H4 (cell line): ENCODE measurements at regions not wholly inside any gene's neighbourhood (a gene's known extent, or its start where the extent isn't known, plus 50 kb on each side); places are given as distances from the start of the nearest gene placed in this dataset.

ENCODE experiments used
- DNase-seq: peaks from one replicate; pipeline ENCODE4 v3.0.0-alpha.2; 2015; ENCODE audit warnings: low spot score

DNA sequence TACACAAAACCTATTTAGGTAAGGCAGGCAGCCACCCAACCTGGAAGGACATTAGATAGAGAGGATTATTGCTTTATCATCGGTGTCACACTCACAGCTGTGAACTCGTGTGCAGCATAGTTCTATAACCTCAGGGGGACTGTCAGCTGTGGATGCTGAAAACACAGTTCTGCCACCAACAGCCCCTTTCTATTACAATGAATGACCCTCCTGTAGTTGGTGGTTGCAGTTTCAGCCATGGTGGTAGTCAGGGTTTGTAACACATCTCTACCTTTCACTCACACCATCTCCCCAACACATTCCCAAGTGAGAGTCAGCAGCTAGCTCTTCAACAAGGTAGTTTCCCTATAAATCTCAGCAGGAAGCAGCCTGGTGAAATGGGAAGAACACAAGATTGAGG lies 136.8 kb downstream of the ZC3H11B start:
- no peak for DNase-seq

DNA sequence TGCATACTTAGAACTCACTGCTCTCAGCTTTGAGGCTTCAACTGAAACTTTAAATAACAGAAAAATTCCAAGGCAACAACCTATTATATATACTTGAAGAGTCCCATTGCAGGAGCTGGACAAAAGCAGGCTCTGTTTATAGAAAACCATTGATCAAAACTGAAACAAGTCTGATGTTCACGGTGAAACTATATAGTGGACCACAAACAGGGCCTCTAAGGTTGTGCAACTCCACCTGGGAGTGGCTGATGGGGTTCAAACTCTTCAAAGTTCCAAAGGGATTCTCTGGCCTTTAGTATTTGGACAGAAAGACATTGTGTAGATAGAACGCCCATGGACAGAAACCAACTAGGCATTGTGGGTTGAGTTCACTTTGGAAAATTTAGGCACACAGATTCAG lies 140.3 kb downstream of the ZC3H11B start:
- no peak for DNase-seq

DNA sequence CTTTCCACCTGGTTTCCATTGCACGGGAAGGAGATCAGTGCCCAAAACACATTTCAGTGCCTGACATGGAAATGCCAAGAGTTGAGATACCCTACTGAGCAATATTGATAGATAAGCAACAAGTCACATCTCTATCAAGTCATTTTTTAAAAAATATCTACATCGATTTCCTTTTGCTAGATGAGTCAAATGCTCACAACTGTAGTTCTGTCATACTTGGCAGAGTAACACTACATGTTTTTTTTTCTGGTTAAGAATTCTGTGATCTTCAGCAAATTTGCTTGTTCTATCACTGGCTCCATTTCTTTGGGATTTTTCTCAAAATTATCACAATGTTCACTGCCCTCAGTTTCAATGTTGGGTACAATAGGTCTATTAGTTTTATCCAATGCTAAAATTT lies 145.4 kb downstream of the ZC3H11B start:
- DNase-seq: no peak

DNA sequence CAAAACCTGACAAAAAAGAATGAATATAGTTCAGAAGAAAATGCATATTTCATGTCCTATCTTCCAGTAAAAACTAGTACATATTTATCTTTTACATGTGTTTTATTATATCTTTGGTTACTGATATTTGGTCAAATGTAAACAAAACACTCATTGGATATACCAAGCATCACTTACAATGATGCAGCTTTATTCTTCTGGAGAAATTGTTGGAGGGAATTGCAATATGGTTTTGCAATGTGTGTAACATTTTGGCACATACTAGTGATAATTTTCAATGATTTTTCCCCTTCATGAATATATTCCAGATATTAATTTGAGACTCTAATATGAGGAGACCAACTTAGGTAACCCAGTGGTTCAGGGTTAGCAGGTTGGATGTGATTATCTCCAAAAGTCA lies 146.1 kb downstream of the ZC3H11B start:
- DNase-seq: no peak

DNA sequence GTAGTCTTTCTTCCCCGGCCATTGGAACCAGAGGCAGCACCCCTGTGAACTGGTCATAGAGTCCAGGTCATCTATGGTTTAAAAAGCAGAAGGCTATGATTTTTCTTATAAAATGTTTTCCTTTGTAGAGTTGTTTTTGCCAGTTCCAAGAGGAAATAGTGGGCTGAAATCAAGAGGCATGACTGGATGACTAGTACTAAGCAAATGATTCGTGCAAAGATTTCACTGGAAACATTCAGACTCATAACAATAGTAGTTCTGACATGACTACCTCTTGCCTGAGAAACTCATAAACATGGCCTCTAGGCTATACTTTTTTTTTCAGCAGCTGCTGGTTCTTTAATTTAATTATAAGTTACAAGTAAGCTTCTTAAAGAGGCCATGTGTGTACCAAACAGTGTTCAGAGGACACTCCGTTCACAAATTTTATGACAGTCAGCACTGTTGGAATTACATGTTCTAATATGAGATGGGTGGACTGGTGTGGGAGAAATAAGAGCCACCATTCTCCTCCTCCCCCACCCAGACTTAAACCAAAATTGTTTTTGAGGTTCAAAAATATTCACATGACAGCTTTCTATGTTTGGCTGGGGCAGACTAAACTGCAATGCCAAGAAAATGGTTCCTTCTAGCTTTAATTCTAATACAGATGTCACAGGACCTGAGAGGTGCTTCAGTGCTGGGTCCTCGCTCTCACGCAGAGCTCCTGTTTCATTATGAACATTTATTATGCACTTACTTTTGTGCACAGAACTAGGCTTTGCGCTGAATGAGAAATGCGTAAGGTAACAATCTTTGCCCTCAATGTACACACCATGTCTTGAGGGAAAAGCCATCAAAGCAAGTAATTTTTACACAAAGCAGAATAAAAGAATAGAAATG lies 147.5 kb downstream of the ZC3H11B start:
- DNase-seq: no peak

DNA sequence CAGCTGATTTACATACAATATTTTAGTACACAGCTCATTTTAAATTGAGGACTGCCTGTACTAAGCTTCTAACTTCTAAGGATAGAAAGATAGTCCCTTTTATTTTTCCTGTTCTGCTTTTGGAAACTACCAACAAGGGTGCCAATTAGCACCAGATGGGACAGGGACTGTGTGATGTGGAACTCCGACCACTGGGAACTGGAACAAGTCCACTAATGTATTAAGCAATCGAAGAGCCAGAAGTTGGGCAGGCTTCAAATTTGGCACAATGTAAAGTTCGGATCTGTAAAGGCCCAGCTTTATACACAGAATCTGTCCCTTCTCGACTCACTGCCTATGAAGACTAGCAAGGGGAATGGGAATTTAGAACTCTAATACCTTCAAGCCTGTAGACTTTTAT lies 149.3 kb downstream of the ZC3H11B start:
- no peak for DNase-seq

DNA sequence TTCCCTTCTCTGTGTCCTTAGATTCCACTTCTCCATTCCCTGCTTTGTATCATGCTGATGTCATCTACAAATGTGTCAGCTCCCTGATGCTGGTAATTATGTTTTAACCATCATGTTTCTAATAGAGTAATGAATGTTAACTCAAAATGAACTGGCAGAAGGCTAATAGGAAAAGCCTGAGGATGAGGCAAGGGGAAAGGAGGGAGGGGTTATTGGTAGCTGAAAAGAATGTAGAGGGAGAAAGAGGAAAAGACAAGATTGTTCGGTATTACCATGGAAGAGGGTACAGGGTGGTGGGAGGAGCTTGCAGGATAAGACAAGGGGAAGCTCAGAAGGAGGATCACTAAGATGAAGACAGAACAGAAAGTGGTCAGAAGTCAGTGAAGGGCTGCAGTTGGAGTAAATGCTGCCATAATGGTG lies 150.9 kb downstream of the ZC3H11B start:
- no peak for DNase-seq

DNA sequence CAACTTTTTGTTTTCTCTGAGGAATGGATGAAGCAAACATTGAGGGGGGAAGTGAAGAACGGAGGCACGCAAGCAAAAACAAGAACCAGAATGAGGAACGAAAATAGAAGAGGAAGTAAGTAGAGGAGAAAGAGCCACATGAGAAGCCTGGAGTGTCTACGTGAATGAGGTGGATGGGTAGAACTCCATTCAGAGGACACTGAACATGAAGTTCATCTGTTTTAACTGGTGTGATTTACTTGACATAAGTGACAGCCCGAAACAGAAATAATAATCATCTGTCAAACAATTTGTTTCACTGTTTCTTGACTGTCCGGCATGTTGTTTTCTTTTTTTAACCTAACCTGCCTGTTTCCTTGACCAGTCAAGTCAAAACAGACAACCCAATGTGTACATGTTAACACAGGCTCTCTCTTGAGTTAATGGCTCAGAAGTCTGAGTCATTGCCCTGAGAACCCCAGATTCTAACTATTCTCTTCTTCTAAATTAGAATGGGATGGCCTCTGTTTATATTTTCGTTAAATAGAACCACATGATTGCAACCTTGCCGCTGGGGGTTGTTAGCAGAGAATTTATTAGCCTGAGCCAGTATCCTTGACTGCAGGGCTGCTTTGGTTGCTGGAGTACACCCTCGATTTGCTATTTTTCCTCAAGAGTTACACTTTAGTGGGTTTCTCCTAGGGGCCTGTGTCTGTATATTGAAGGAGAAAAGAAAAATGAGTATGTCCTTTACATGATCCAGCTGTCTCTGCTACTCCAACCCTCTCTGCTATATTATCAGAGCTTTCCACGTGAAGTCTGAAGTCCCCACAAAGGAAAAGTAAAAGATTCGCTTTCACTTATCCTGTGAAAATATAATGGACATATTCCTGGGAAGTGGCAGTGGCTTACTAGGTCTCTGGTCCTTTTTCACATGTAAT lies 151.7 kb downstream of the ZC3H11B start:
- DNase-seq: no peak

DNA sequence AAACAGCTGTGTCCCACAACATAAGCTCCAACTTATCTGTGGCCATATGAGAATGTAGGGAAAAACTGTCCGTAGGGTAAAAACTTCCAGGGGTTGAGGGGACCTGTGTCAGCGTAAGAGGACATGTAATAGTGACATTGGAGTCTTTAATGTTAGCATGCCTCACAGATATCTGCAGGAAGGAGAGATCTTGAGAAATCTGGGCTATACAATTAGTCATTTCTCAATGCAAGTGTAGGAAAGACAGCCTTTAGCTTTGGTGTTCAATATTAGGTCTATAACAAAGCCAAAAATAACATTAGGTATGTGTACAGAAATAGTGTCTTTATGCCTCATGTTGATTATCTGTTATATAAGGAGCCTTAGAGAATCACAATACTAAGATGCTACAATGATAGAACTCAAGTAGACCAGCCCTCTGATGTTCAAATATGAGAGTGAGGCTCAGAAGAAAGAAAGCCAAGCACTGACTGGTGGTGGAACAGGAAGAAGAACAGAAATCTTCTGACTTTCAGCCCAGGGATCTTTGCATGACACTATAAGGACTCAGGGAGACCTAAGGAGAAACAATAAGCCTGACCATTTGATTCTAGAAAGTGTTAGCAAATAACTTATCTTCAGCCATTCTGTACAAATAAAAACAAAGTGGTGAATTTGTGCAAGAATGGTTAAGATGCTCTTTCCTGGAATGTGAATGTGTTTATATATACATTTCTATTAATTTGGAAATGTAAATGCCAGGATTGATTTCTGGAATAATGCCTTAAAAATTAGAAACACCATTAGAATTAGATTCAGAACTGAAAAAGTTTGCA lies 152.6 kb downstream of the ZC3H11B start:
- no peak for DNase-seq

DNA sequence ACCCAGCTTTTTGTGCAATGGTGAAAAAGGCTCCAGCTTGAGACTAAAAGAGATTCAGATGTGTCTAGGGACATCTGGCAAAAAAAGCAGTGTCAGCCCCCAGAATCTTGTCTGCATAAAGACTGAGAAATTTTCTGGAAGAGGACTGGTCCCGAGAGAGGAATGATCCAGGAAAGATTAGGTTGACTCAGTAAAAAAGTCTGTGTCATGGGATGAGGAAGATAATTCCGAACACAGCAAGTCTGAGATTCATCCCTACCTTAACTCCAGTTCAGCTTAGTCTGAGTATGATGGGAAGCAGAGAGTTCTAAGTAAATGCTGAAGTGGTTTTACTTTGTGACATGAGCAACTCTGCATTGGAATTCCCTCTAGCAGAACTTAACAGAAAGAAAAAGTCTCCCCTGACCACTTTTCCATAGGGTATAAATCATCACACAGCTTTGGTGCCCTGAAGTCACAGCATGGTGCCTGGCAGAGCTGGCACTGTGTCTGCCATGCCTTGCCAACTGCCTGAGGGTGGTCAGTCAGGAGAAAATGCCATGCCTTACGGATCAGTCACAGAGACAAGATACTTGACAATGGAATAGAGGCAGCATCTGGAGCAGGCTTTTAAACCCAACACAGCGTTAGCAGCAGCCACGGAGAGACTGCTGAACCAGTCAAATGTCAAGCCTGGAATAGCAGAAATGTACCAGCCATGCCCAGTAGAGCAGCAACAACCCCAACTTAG lies 153.4 kb downstream of the ZC3H11B start:
- DNase-seq: no peak

DNA sequence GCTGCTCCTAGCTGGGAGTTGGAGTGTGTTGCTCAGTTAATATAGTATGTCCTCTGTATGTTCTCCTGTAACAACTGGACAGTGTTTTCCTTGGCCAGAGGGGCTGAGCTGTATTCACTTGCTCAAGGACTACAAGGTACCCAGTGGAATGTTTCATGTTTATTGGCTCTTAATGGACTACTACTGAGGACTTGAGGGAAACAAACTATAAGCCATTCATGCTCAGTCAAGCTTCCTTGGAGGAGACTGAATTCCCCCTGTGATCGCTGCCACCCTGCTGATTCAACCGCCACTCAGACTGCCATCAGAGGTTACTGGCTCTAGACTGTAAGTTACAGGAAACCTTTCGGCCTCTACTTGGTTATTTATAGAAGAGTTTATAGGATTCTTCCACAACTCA lies 166.6 kb downstream of the ZC3H11B start:
- no peak for DNase-seq

DNA sequence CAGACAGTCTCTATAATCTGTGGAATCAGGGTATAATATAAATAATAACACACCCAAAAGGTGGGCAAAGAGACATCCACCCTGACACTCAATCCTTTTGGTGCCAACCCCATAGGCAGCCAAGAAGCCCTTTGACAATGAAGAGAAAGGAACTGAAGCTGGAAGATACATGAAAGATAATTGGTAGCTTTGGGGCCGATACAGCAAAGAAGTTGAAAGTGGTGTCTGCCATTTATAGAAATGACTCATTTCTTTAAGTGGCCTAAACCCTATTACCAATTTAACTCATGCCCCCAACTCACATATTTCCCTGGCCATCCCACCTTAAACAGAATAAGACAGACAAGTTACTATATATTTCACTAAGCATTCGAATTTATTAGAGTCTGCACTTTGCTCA lies 167.0 kb downstream of the ZC3H11B start:
- no peak for DNase-seq

DNA sequence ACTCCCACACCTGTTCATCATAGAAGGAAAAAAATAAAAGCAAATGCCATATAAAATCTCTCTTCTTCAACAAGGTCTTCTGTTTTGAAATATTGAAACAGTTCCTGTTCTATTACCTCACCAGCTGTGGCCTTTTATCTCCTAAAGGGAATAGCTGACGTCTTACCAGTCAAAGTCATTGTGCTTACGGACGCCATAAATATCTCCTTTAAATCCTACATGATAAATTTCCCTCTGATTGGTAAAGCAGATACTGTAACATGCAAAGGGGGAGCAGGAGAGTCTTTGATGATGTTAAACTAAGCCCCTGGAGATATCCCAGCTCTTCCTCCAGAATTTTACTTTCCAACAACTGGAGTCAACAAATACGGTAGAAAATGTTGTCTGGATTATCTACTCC lies 168.4 kb downstream of the ZC3H11B start:
- no peak for DNase-seq

DNA sequence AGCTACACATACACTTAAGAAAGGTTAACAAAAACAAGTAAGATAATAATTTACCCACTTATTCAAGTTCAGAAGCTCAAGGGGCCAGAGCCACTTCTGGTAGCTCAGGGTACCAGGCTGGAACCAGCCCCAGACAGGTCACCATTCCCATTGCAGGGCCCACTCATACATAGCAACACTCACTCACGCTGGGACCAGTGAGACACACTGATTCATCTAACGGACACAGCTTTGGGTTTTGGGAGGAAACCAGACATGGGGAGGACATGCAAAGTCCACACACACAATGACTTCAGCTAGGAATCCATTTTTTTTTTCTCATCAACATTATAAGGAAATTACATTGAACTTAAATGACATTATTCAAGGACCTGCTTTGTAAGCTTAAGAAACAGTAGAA lies 169.1 kb downstream of the ZC3H11B start:
- DNase-seq: no peak

DNA sequence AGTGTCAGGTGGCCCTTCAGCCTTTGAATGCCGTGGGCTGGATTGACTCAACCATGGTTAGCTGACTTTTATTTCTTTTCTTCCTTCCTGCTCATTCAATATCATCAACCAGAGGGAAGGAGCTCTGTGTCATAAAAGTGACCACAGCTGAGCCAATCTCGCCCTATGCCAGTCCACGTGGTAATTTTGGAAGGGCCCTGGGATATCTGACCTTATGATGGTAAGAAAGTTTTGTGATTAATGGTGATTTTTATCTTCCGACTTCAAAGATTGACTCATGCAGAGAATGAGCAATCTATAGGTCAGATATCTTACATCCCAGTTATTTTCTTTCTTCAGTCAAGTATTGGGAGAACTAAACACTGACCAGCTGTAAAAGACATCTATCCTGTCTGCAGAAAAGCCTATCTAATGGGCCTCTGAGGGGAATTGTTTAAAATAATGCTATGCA lies 170.3 kb downstream of the ZC3H11B start:
- no peak for DNase-seq

DNA sequence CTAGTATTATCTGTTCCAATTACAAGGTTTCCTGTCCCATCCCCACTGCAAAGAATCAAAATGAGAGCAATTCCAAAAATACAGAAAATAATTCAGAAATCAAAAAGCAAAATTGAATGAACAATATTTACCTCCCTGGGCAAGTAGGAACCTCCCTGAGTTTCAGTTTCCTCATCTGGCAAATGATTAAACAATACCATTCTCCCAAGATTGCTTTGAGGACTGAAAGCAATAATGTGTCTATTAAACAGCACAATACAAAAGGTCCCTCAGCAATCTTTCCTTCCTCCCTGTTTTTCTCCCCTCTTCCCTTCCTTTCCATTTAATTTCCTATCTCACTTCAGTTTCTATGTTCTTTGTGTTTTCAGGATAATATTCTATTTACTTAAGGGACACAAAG lies 171.0 kb downstream of the ZC3H11B start:
- DNase-seq: no peak

DNA sequence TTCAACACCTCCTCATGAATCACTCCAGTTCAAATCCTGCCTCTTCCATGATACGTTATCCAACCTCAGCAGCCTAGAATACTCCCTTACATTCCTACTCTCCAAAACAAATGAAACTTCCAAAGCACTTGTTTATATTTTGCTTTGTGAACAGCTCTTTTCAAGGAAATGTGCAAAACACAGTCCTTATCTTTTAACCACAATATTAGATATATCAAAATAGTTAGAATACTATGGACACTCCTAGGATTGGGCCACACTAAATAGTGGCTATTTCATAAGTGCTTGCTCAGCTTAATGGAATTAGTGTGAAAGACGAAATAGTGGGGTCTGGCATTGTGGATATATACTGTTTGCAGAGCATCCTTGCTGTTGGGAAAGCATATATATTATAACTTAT lies 173.5 kb downstream of the ZC3H11B start:
- no peak for DNase-seq

DNA sequence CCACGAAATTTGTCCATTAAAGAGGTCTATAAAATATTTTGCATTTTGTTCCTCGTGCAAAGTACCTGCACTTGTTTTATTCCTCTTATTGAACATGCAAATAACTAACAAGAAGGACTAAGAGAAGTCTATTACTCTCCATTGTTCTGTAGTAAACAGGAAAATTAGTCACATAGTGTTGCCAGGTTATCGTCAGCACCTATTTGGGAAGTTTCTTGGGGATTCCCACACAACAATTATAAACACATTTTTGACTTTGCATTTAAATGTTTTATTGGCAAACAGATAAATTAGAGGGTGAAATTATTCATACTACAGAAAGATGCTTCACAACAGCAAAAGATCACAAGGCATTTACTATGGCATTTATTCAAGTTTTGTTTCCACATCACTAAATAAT lies 174.5 kb downstream of the ZC3H11B start:
- DNase-seq: no peak

DNA sequence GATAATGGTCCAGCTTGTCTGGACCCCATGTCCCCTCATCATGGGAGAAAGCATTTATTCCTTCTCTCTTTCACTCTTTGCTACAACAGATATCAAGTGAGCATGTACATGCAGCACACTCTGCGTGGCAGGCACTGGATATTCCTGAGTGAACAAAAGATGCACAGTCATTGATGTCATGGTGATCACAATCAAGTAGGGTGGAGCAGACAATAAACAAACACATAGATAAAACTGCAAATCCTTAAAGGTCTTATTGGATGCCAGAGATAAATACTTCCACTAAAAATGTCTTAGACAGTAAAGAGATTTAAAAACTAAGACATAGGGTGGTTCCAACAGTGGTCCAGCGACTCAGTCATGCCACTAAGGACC lies 178.0 kb downstream of the ZC3H11B start:
- no peak for DNase-seq

DNA sequence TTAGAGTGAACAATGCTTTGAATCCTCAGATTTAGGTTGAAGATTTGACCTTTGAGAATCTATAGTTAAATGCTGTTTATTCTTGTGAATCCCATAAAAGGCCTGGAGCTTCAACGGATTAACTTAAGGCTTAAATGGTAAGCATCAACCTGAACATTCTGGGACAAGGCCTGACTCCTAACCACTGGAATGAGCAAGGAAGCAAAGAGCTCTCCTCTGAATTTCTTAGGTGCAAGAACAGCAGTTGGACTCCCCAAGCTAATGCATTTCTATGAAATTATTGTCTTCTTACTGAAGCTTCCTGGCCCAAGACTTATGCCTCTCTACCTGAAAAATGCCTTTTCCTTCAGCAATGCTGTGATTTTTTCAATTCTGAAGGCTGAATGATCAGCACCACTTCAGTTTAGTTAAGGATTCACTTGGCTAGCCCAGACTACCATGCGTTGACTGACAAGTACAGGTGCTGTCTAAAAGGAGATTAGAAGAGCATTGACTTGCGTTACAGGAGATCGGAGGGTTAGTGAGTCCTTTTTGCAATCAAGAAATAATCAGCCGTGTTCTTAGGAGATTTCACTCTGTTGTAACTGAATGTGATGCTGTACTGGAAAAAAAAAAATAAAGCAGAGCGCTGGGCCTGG lies 178.5 kb downstream of the ZC3H11B start:
- no peak for DNase-seq
